Liver (tissue), 8 donors: ENCODE measurements at regions not wholly inside any gene's neighbourhood (a gene's known extent, or its start where the extent isn't known, plus 50 kb on each side); places are given as distances from the start of the nearest gene placed in this dataset.

Experiments used
- DNase-seq: peaks from one replicate; pipeline ENCODE4 v3.0.0-alpha.2; 2017; ENCODE audit warnings: low spot score
- H3K27ac ChIP-seq, 2 donors: one replicate each; pipeline ENCODE4 v1.7.0; 2013; ENCODE audit warnings: inconsistent platforms in 2 of 2, low read length in 2 of 2, control low read depth in 1 of 2, low read depth in 1 of 2, mild to moderate bottlenecking in 1 of 2
- H3K27me3 ChIP-seq, 4 donors: one replicate each; pipeline versions ENCODE4 v1.6.1 to v1.7.0; 2013; ENCODE audit warnings: low read length in 3 of 4, inconsistent platforms in 1 of 4, mild to moderate bottlenecking in 1 of 4, moderate library complexity in 1 of 4; ENCODE audit not compliant: control insufficient read depth in 4 of 4, insufficient read depth in 4 of 4
- H3K36me3 ChIP-seq, 4 donors: one replicate each; pipeline versions ENCODE4 v1.6.1 to v1.7.0; 2013; ENCODE audit warnings: low read length in 3 of 4, mild to moderate bottlenecking in 3 of 4, low read depth in 1 of 4, moderate library complexity in 1 of 4; ENCODE audit not compliant: control insufficient read depth in 4 of 4, insufficient read depth in 3 of 4
- H3K4me1 ChIP-seq, 4 donors: one replicate each; pipeline versions ENCODE4 v1.6.1 to v1.7.0; 2013; ENCODE audit warnings: low read length in 3 of 4, mild to moderate bottlenecking in 3 of 4, moderate library complexity in 1 of 4; ENCODE audit not compliant: control insufficient read depth in 4 of 4, insufficient read depth in 4 of 4
- H3K4me3 ChIP-seq, 3 donors: one replicate each; pipeline versions ENCODE4 v1.6.1 to v1.7.0; 2013; ENCODE audit warnings: low read length in 3 of 3, control low read depth in 1 of 3, low read depth in 1 of 3, mild to moderate bottlenecking in 1 of 3
- H3K9ac ChIP-seq, 2 donors: one replicate each; pipeline ENCODE4 v1.7.0; 2013; ENCODE audit warnings: low read length in 2 of 2, mild to moderate bottlenecking in 2 of 2, moderate library complexity in 2 of 2, control low read depth in 1 of 2, low read depth in 1 of 2
- H3K9me3 ChIP-seq, 4 donors: one replicate each; pipeline versions ENCODE4 v1.6.1 to v1.7.0; 2013; ENCODE audit warnings: low read length in 3 of 4; ENCODE audit not compliant: control insufficient read depth in 4 of 4
- ATF3 ChIP-seq: IDR thresholded peaks from 2 replicates; pipeline ENCODE4 v1.6.1; 2016; ENCODE audit warnings: antibody characterized with exemption
- CTCF ChIP-seq: fragments of 150-350 bp; IDR thresholded peaks from 2 replicates; pipeline ENCODE4 v1.5.1; 2017; ENCODE audit warnings: improper control_type of control experiment, low read depth, low read length; ENCODE audit not compliant: missing input control
- EGR1 ChIP-seq, 2 donors: IDR thresholded peaks; 2 replicates each; pipeline ENCODE4 v1.6.1; 2016 to 2018; ENCODE audit warnings: antibody characterized with exemption in 2 of 2, low read depth in 2 of 2
- FOXA1 ChIP-seq: IDR thresholded peaks from 2 replicates; pipeline ENCODE4 v1.6.1; 2016; ENCODE audit warnings: antibody characterized with exemption
- FOXA2 ChIP-seq: IDR thresholded peaks from 2 replicates; pipeline ENCODE4 v1.6.1; 2016; ENCODE audit warnings: antibody characterized with exemption
- GABPA ChIP-seq, 2 donors: IDR thresholded peaks in 1 of 2; conservative IDR thresholded peaks in 1 of 2; 2 replicates each; pipeline ENCODE4 v1.6.1; 2016; ENCODE audit warnings: antibody characterized with exemption in 2 of 2, mild to moderate bottlenecking in 1 of 2, moderate library complexity in 1 of 2
- HNF4A ChIP-seq, 2 donors: conservative IDR thresholded peaks; 2 replicates each; pipeline ENCODE4 v1.6.1; 2016; ENCODE audit warnings: antibody characterized with exemption in 2 of 2, mild to moderate bottlenecking in 2 of 2
- HNF4G ChIP-seq: IDR thresholded peaks from 2 replicates; pipeline ENCODE4 v1.6.1; 2016; ENCODE audit warnings: antibody characterized with exemption
- JUND ChIP-seq, 2 donors: IDR thresholded peaks; 2 replicates each; pipeline ENCODE4 v1.6.1; 2016; ENCODE audit warnings: antibody characterized with exemption in 2 of 2
- MAX ChIP-seq: IDR thresholded peaks from 2 replicates; pipeline ENCODE4 v1.6.1; 2016; ENCODE audit warnings: antibody characterized with exemption
- NR2F2 ChIP-seq: IDR thresholded peaks from 2 replicates; pipeline ENCODE4 v1.6.1; 2016; ENCODE audit warnings: antibody characterized with exemption
- RAD21 ChIP-seq, 2 donors: IDR thresholded peaks; 2 replicates each; pipeline ENCODE4 v1.6.1; 2016; ENCODE audit warnings: antibody characterized with exemption in 2 of 2, mild to moderate bottlenecking in 2 of 2
- RXRA ChIP-seq, 2 donors: IDR thresholded peaks; 2 replicates each; pipeline ENCODE4 v1.6.1; 2017 to 2018; ENCODE audit warnings: antibody characterized with exemption in 2 of 2, mild to moderate bottlenecking in 1 of 2
- SP1 ChIP-seq: IDR thresholded peaks from 2 replicates; pipeline ENCODE4 v1.6.1; 2018; ENCODE audit warnings: antibody characterized with exemption, mild to moderate bottlenecking
- TAF1 ChIP-seq: conservative IDR thresholded peaks from 2 replicates; pipeline ENCODE4 v1.6.1; 2016; ENCODE audit warnings: antibody characterized with exemption, mild to moderate bottlenecking
- YY1 ChIP-seq: IDR thresholded peaks from 2 replicates; pipeline ENCODE4 v1.6.1; 2016; ENCODE audit warnings: antibody characterized with exemption, mild to moderate bottlenecking
- ZBTB33 ChIP-seq: IDR thresholded peaks from 2 replicates; pipeline ENCODE4 v1.6.1; 2016; ENCODE audit warnings: antibody characterized with exemption
- WGBS: extraction: QIAGEN DNeasy Blood & Tissue Kit; methylation state at CpG from one replicate; pipeline ENCODE4 v1.1.7; 2013; 5-methylcytosine and 5-hydroxymethylcytosine counted together
- TF ChIP-seq, protein P1 (sequence below): IDR thresholded peaks from 2 replicates; pipeline ENCODE4 v1.6.1; 2016; ENCODE audit warnings: antibody characterized with exemption, mild to moderate bottlenecking
- donor health status: healthy.
- donor health status: healthy.
- donor health status: healthy.
- donor health status: healthy.
- donor health status: healthy.

DNA sequence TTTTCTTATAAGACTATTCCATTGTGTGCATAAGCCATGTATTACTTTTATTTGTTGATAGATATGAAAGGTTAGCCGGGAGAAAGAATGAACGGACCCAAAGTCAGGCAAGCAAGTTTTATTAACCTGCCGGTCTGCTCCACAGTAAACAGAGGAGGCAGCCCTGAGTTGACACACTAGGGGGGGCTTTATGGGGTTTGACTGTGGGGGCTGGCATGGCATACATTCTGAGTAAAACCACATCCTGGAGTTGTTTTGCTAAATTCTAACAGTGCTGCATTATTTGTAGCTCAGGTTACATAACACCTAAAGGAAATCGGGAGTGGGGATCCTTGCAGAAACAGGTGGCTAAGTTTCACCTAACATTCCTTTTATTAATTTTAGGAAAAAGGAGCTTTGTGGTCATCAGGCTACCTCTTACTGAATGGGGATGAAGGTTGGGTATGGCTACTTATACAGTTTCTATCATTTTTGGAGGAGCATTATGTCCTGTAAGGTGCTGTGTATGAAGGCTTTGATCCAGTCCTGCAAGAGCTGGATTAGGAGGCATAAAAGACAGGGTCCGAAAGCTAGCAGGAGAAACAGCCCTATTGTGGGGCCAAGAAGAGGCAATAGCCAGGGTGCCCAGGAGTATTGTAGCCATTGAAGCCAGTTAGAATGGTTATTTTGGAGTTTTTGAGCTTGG lies 107.4 kb upstream of the USP9Y start:
- no peaks in the 10 kb centered on the region for H3K36me3 ChIP-seq
- no peak for DNase-seq
- H3K9me3 ChIP-seq = no peaks in the 10 kb centered on the region
- H3K27ac ChIP-seq = no peak overlapping the region
- H3K27me3 ChIP-seq = no peaks in the 10 kb centered on the region
- no peaks in the 10 kb centered on the region for H3K4me1 ChIP-seq
- TF ChIP-seq, protein P1, sequence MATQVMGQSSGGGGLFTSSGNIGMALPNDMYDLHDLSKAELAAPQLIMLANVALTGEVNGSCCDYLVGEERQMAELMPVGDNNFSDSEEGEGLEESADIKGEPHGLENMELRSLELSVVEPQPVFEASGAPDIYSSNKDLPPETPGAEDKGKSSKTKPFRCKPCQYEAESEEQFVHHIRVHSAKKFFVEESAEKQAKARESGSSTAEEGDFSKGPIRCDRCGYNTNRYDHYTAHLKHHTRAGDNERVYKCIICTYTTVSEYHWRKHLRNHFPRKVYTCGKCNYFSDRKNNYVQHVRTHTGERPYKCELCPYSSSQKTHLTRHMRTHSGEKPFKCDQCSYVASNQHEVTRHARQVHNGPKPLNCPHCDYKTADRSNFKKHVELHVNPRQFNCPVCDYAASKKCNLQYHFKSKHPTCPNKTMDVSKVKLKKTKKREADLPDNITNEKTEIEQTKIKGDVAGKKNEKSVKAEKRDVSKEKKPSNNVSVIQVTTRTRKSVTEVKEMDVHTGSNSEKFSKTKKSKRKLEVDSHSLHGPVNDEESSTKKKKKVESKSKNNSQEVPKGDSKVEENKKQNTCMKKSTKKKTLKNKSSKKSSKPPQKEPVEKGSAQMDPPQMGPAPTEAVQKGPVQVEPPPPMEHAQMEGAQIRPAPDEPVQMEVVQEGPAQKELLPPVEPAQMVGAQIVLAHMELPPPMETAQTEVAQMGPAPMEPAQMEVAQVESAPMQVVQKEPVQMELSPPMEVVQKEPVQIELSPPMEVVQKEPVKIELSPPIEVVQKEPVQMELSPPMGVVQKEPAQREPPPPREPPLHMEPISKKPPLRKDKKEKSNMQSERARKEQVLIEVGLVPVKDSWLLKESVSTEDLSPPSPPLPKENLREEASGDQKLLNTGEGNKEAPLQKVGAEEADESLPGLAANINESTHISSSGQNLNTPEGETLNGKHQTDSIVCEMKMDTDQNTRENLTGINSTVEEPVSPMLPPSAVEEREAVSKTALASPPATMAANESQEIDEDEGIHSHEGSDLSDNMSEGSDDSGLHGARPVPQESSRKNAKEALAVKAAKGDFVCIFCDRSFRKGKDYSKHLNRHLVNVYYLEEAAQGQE = no peak
- TF ChIP-seq EGR1 (IDR thresholded peaks at IDR 0.05; ENCODE audit: low read depth in 2 of 2) (no peak), FOXA2 (no peak), SP1 (no peak), HNF4A (conservative IDR thresholded peaks at IDR 0.05) (no peak), TAF1 (no peak), GABPA (IDR thresholded peaks at IDR 0.05 in 1 of 2, conservative IDR thresholded peaks at IDR 0.05 in 1 of 2) (no peak), ATF3 (no peak), CTCF (no peak), HNF4G (no peak), RXRA (IDR thresholded peaks at IDR 0.05) (no peak), NR2F2 (no peak), RAD21 (IDR thresholded peaks at IDR 0.05) (no peak), MAX (no peak), YY1 (no peak), FOXA1 (no peak), ZBTB33 (no peak), JUND (IDR thresholded peaks at IDR 0.05) (no peak)
- 62% methylated on average over 5 of the region's 5 CpGs for WGBS
- H3K9ac ChIP-seq = no peak overlapping the region
- H3K4me3 ChIP-seq = no peak overlapping the region
